ENCODE measurements at regions not wholly inside any gene's neighbourhood (a gene's known extent, or its start where the extent isn't known, plus 50 kb on each side); places are given as distances from the start of the nearest gene placed in this dataset.

- dilution Hi-C loops (cut with MboI; ENCODE audit: extremely low pct_ligation_motif_present, low sequenced_read_pairs): no loop called here
These were observed 52.0 kb upstream of the PRKAR2B start for GRCh38 chr7:106992511-106992910.

More at GRCh38 chr7:106992511-106992910, 52.0 kb upstream of the PRKAR2B start:
- no peaks in the 10 kb centered on the region for H3K9me3 ChIP-seq (ENCODE audit: control insufficient read depth, low read depth, low read length)
- no peaks in the 10 kb centered on the region for H3K9me1 ChIP-seq (ENCODE audit: control insufficient read depth, extremely low read depth, insufficient read depth, low read length)
- no peaks in the 10 kb centered on the region for H3K79me2 ChIP-seq (ENCODE audit: control insufficient read depth, insufficient read depth, low read length)
- no peak for FAIRE-seq
- no peaks in the 10 kb centered on the region for H3K27me3 ChIP-seq (ENCODE audit: control insufficient read depth, extremely low read depth, insufficient read depth, low read length)
- TF ChIP-seq CTCF (optimal IDR thresholded peaks at IDR 0.05 in 1 of 3, IDR thresholded peaks at IDR 0.05 in 1 of 3, conservative IDR thresholded peaks at IDR 0.05 in 1 of 3; ENCODE audit: extremely low read depth in 1 of 3, insufficient read depth in 2 of 3, low read length in 3 of 3): no peak
- TF ChIP-seq EZH2 (IDR thresholded peaks at IDR 0.05; ENCODE audit: low read length): no peak
- no peak for DNase-seq (ENCODE audit: low read depth, low spot score)
- H3K4me2 ChIP-seq (ENCODE audit: control insufficient read depth, extremely low read depth, insufficient read depth, low read depth, low read length): no peak overlapping the region
- no peaks in the 10 kb centered on the region for H3K4me1 ChIP-seq (ENCODE audit: control insufficient read depth, extremely low read depth, insufficient read depth, low read length)
- no peaks in the 10 kb centered on the region for H3K36me3 ChIP-seq (ENCODE audit: control insufficient read depth in 2 of 2, extremely low read depth in 1 of 2, insufficient read depth in 2 of 2, low read length in 2 of 2)
- no peak overlapping the region for H2AFZ ChIP-seq (ENCODE audit: control insufficient read depth, low read length)
- H4K20me1 ChIP-seq (ENCODE audit: control insufficient read depth, extremely low read depth, insufficient read depth, low read length): no peaks in the 10 kb centered on the region
- no peak overlapping the region for H3K4me3 ChIP-seq (ENCODE audit: control insufficient read depth in 2 of 3, extremely low read depth in 1 of 3, insufficient read depth in 2 of 3, low read depth in 1 of 3, low read length in 3 of 3)
- no peak overlapping the region for H3K27ac ChIP-seq (ENCODE audit: control insufficient read depth, insufficient read depth, low read length)
- no peak overlapping the region for H3K9ac ChIP-seq (ENCODE audit: control insufficient read depth, extremely low read depth, insufficient read depth, low read length)

All from keratinocyte (primary cell).